GM23338 (cell line): ENCODE measurements at regions not wholly inside any gene's neighbourhood (a gene's known extent, or its start where the extent isn't known, plus 50 kb on each side); places are given as distances from the start of the nearest gene placed in this dataset.

Experiments used
- ATAC-seq: fragments of 200-7000 bp; cut with Tn5 transposase; 3 replicates; pipeline ENCODE4 v1.9.1; 2020
- DNase-seq: peaks from one replicate; pipeline ENCODE4 v3.0.0-alpha.2; 2015; ENCODE audit warnings: low spot score
- H2AFZ ChIP-seq: fragments of 200-600 bp; sonication (generic); 2 replicates; pipeline ENCODE4 v1.8.0; 2016; ENCODE audit warnings: antibody characterized with exemption, mild to moderate bottlenecking, moderate library complexity
- H3F3A ChIP-seq: fragments of 200-600 bp; sonication (generic); replicated peaks from 2 replicates; pipeline ENCODE4 v1.8.0; 2017; ENCODE audit warnings: antibody characterized with exemption, mixed run types, low read depth
- H3K27ac ChIP-seq: fragments of 200-600 bp; sonication (generic); 2 replicates; pipeline ENCODE4 v1.6.1; 2016; ENCODE audit warnings: low read depth
- H3K27me3 ChIP-seq: fragments of 200-600 bp; sonication (generic); 2 replicates; pipeline ENCODE4 v1.8.0; 2016; ENCODE audit warnings: mild to moderate bottlenecking, mixed run types, moderate library complexity; ENCODE audit not compliant: insufficient read depth
- H3K36me3 ChIP-seq: fragments of 200-600 bp; sonication (generic); 2 replicates; pipeline ENCODE4 v1.8.0; 2016; ENCODE audit warnings: mild to moderate bottlenecking; ENCODE audit not compliant: insufficient read depth
- H3K4me1 ChIP-seq: fragments of 200-600 bp; sonication (generic); 2 replicates; pipeline ENCODE4 v1.8.0; 2016; ENCODE audit warnings: mild to moderate bottlenecking, moderate library complexity; ENCODE audit not compliant: insufficient read depth
- H3K4me2 ChIP-seq: fragments of 200-600 bp; sonication (generic); 2 replicates; pipeline ENCODE4 v1.7.1; 2017; ENCODE audit warnings: mixed run types
- H3K4me3 ChIP-seq: fragments of 200-600 bp; sonication (generic); 2 replicates; pipeline ENCODE4 v1.6.1; 2016; ENCODE audit warnings: mixed run types
- H3K79me2 ChIP-seq: fragments of 200-600 bp; sonication (generic); replicated peaks from 2 replicates; pipeline ENCODE4 v1.8.0; 2017; ENCODE audit warnings: mild to moderate bottlenecking; ENCODE audit not compliant: insufficient read depth
- H3K9me2 ChIP-seq: fragments of 200-600 bp; sonication (generic); 2 replicates; pipeline ENCODE4 v1.8.0; 2017; ENCODE audit not compliant: insufficient read depth
- H4K20me1 ChIP-seq: fragments of 200-600 bp; sonication (generic); replicated peaks from 2 replicates; pipeline ENCODE4 v1.8.0; 2017; ENCODE audit warnings: mild to moderate bottlenecking; ENCODE audit not compliant: insufficient read depth
- H3K27ac Mint-ChIP-seq: 2 replicates; pipeline ENCODE4 v1.8.0; 2020; ENCODE audit warnings: inconsistent platforms, mild to moderate bottlenecking, moderate library complexity, mixed read lengths
- H3K27me3 Mint-ChIP-seq: 3 replicates; pipeline ENCODE4 v1.8.0; 2022; ENCODE audit warnings: low read depth, mild to moderate bottlenecking, moderate library complexity, mixed read lengths, inconsistent platforms; ENCODE audit not compliant: insufficient read depth, poor library complexity
- H3K36me3 Mint-ChIP-seq: 3 replicates; pipeline ENCODE4 v1.8.0; 2021; ENCODE audit warnings: low read depth, mild to moderate bottlenecking, inconsistent platforms, moderate library complexity, mixed read lengths
- H3K4me1 Mint-ChIP-seq: 3 replicates; pipeline ENCODE4 v1.8.0; 2020; ENCODE audit warnings: mild to moderate bottlenecking, inconsistent platforms, mixed read lengths
- H3K4me3 Mint-ChIP-seq: 3 replicates; pipeline ENCODE4 v1.8.0; 2021; ENCODE audit warnings: moderate library complexity, mild to moderate bottlenecking, inconsistent platforms, mixed read lengths
- H3K9me3 Mint-ChIP-seq: 3 replicates; pipeline ENCODE4 v1.8.0; 2020; ENCODE audit warnings: moderate library complexity, mild to moderate bottlenecking, inconsistent platforms, mixed read lengths
- CTCF ChIP-seq, 2 experiments: fragments of 200-600 bp in 1 of 2; sonication (generic) in 1 of 2; conservative IDR thresholded peaks; 2 replicates each; pipeline versions ENCODE4 v1.5.1 to v1.6.1; 2016 to 2017; ENCODE audit warnings: antibody characterized with exemption in 2 of 2, low read depth in 2 of 2, mild to moderate bottlenecking in 2 of 2, moderate library complexity in 1 of 2
- ETS1 ChIP-seq: IDR thresholded peaks from 2 replicates; pipeline ENCODE4 v1.6.1; 2016; ENCODE audit warnings: antibody characterized with exemption
- EZH2 ChIP-seq: fragments of 200-600 bp; sonication (generic); IDR thresholded peaks from one replicate; pipeline ENCODE4 v1.8.0; 2017; ENCODE audit warnings: antibody characterized with exemption, mild to moderate bottlenecking, low read depth; ENCODE audit not compliant: unreplicated experiment
- EZH2phosphoT487 ChIP-seq: fragments of 200-600 bp; sonication (generic); IDR thresholded peaks from one replicate; pipeline ENCODE4 v1.8.1; 2018; ENCODE audit warnings: antibody characterized with exemption; ENCODE audit not compliant: unreplicated experiment
- JUNB ChIP-seq: IDR thresholded peaks from one replicate; pipeline ENCODE4 v1.6.1; 2016; ENCODE audit warnings: antibody characterized with exemption; ENCODE audit not compliant: unreplicated experiment
- NANOG ChIP-seq: IDR thresholded peaks from 2 replicates; pipeline ENCODE4 v1.6.1; 2016; ENCODE audit warnings: antibody characterized with exemption, borderline replicate concordance
- POLR2AphosphoS5 ChIP-seq: IDR thresholded peaks from 2 replicates; pipeline ENCODE4 v1.6.1; 2016; ENCODE audit warnings: antibody characterized with exemption, low read depth
- REST ChIP-seq: IDR thresholded peaks from one replicate; pipeline ENCODE4 v1.6.1; 2018; ENCODE audit warnings: antibody characterized with exemption; ENCODE audit not compliant: unreplicated experiment
- STAT1 ChIP-seq: IDR thresholded peaks from one replicate; pipeline ENCODE4 v1.6.1; 2016; ENCODE audit warnings: antibody characterized with exemption; ENCODE audit not compliant: unreplicated experiment
- ZNF114 ChIP-seq: fragments of 250-450 bp; sonication (Bioruptor Pico); IDR thresholded peaks from 2 replicates; pipeline ENCODE4 v1.5.0; 2020; ENCODE audit warnings: mild to moderate bottlenecking, moderate library complexity
- ZNF331 ChIP-seq: fragments of 250-450 bp; sonication (Bioruptor Pico); IDR thresholded peaks from 2 replicates; pipeline ENCODE4 v1.5.0; 2020; ENCODE audit warnings: low read depth, mild to moderate bottlenecking, moderate library complexity

GRCh38 chr3:154701055-154701454 is 271.1 kb upstream of the GPR149 start (continued):
- TF ChIP-seq CTCF (conservative IDR thresholded peaks at IDR 0.05; ENCODE audit: low read depth in 2 of 2) = no peak
- no peak for TF ChIP-seq NANOG
- no peak for TF ChIP-seq JUNB
- no peak for TF ChIP-seq REST
- TF ChIP-seq STAT1 = no peak
- no peak for TF ChIP-seq ZNF331 (CRISPR knock-in tag)

GRCh38 chr3:154690413-154690812 is 260.4 kb upstream of the GPR149 start:
- H3K27ac ChIP-seq = no peak overlapping the region
- ATAC-seq (no peak), DNase-seq (no peak)
- peaks cover 6% of the 10 kb centered on the region; the same call in 1 of the 2 replicates for H3K9me2 ChIP-seq
- no peaks in the 10 kb centered on the region for H4K20me1 ChIP-seq
- H3K36me3 ChIP-seq = no peaks in the 10 kb centered on the region
- H3K4me1 ChIP-seq = no peaks in the 10 kb centered on the region
- Mint-ChIP-seq H3K27ac (no peak overlapping the region), H3K4me1 (peaks cover 3% of the 10 kb centered on the region; the same call in 2 of the 3 replicates), H3K9me3 (no peaks in the 10 kb centered on the region), H3K27me3 (peaks cover 3% of the 10 kb centered on the region), H3K36me3 (no peaks in the 10 kb centered on the region), H3K4me3 (no peak overlapping the region)
- H3K27me3 ChIP-seq = no peaks in the 10 kb centered on the region
- H2AFZ ChIP-seq = no peak overlapping the region; the same call in 1 of the 2 replicates
- H3K4me3 ChIP-seq = no peak overlapping the region
- no peaks in the 10 kb centered on the region for H3F3A ChIP-seq
- H3K79me2 ChIP-seq = no peaks in the 10 kb centered on the region
- H3K4me2 ChIP-seq = no peak overlapping the region
- TF ChIP-seq ETS1 = no peak
- no peak for TF ChIP-seq ZNF114 (CRISPR knock-in tag)
- no peak for TF ChIP-seq ZNF331 (CRISPR knock-in tag)
- TF ChIP-seq JUNB = no peak
- no peak for TF ChIP-seq NANOG
- TF ChIP-seq CTCF (conservative IDR thresholded peaks at IDR 0.05; ENCODE audit: low read depth in 2 of 2) = no peak
- TF ChIP-seq EZH2 = no peak
- TF ChIP-seq STAT1 = no peak
- TF ChIP-seq REST = no peak
- no peak for TF ChIP-seq EZH2phosphoT487
- no peak for TF ChIP-seq POLR2AphosphoS5
